Suppressor macrophage treated with lipopolysaccharide for 1 hour (primary cell): ENCODE measurements at regions not wholly inside any gene's neighbourhood (a gene's known extent, or its start where the extent isn't known, plus 50 kb on each side); places are given as distances from the start of the nearest gene placed in this dataset.
"Not testable (repeated sequence)": the region's sequence is repeated elsewhere in the genome, so short reads cannot be mapped to it uniquely, and the experiment has no call there.

Experiments used
- DNase-seq, 3 donors: peaks; one replicate each; pipeline ENCODE4 v3.0.0-alpha.2; 2020 to 2022

- no peak for DNase-seq
These were observed 78.6 kb upstream of the MAGI2 start for GRCh38 chr7:79531905-79532664.

- DNase-seq: no peak
These were observed 77.6 kb upstream of the MAGI2 start for GRCh38 chr7:79531116-79531515.

GRCh38 chr7:79529881-79530235, 76.4 kb upstream of the MAGI2 start:
- no peak for DNase-seq

- no peak for DNase-seq
These were observed 75.9 kb upstream of the MAGI2 start for GRCh38 chr7:79529214-79529880.

- DNase-seq: no peak
These were observed 75.0 kb upstream of the MAGI2 start for GRCh38 chr7:79528421-79528820.

GRCh38 chr7:79524048-79524447, 70.6 kb upstream of the MAGI2 start:
- DNase-seq: no peak

- no peak for DNase-seq
These were observed 70.0 kb upstream of the MAGI2 start for GRCh38 chr7:79523436-79523835.

- DNase-seq: no peak
These were observed 67.1 kb upstream of the MAGI2 start for GRCh38 chr7:79520543-79520942.

GRCh38 chr7:79515358-79515757, 61.9 kb upstream of the MAGI2 start:
- DNase-seq: no peak

GRCh38 chr7:79513261-79513660, 59.8 kb upstream of the MAGI2 start:
- no peak for DNase-seq

GRCh38 chr7:79512261-79512660, 58.8 kb upstream of the MAGI2 start:
- no peak for DNase-seq

GRCh38 chr7:79511056-79511455, 57.6 kb upstream of the MAGI2 start:
- not testable (repeated sequence) for DNase-seq

GRCh38 chr7:79507131-79507530, 53.7 kb upstream of the MAGI2 start:
- DNase-seq: no peak

- no peak for DNase-seq
These were observed 53.0 kb upstream of the MAGI2 start for GRCh38 chr7:79506481-79506880.

- DNase-seq: no peak
These were observed 51.3 kb upstream of the MAGI2 start for GRCh38 chr7:79504607-79505389.
